ENCODE measurements at regions not wholly inside any gene's neighbourhood (a gene's known extent, or its start where the extent isn't known, plus 50 kb on each side); places are given as distances from the start of the nearest gene placed in this dataset.

DNA sequence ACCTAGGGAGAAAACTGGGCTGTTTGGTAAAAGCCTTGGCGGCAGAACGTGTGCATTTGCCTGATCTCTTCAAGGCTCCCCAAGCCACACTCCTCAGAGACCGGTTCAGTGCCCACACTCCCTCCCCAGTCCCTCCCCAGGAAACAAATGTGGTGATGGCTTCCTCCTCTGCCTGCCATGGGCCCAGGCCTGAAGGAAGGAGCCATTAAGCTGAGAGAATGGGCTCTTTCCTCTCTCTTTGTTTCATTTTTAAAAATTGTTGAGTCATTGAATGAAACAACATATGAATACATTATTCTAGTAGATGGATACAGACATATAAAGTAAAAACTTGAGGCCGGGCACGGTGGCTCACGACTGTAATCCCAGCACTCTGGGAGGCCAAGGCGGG, 50.6 kb upstream of the YWHAQ start:
- no peak for DNase-seq (ENCODE audit: extremely low read depth in 1 of 2, low read depth in 1 of 2)

DNA sequence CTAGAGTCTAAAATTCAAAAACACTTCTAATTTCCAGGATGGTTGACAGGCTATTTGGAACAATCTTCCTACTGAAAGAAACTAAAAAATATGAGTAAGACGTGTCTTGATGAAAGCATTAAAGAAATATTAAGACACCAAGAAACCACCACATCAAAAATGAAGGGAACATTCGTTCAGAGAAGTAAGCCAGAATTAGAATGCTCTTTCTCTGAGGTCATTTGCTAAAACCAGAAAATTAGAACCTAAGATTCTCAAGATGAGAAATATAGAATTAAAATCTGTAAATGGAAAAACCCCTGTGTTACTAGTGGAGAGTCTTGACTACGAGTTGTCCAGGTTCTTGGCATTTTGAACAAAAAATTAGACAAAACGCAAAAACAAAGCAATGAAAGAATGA, 54.8 kb upstream of the YWHAQ start:
- no peak for DNase-seq (ENCODE audit: extremely low read depth in 1 of 2, low read depth in 1 of 2)

DNA sequence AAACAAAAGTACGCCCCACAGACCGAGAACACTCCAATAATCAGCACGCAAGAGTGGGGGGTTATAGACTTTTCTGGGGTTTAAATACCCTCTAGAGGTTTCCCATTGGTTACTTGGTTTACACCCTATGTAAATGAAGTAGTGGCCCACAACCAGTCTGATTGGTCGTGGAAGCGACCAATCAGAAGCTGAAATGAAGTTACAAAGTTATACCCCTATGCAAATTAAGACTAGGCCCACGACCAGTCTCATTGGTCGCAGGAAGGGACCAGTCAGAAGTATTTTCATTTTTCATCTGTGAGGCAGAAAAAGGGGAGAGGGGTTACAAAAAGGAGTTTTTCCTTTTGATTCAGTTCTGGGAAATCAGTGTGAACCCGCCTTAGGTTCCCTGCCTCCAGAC, 55.3 kb upstream of the YWHAQ start:
- DNase-seq (ENCODE audit: extremely low read depth in 1 of 2, low read depth in 1 of 2) = no peak

DNA sequence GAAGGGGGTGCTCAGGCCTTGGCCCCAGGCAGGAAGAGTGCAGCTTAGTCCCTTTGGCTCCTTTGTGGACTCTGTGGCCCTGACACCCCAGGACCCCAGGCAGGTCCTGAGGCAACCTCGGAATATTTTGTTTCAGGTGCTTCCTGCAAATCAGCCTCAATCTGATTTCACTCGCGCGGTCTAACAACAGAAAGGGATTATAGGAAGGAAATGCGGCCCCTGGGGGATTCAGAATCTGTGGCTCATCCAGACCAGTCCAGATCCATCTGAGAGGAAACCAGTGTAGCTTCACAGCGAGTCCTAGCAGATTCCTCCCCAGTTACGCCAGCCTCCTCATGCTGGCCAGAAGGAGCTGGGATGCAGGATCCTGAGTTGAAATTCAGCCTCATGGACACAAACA, 59.5 kb upstream of the YWHAQ start:
- no peak for DNase-seq (ENCODE audit: extremely low read depth in 1 of 2, low read depth in 1 of 2)

DNA sequence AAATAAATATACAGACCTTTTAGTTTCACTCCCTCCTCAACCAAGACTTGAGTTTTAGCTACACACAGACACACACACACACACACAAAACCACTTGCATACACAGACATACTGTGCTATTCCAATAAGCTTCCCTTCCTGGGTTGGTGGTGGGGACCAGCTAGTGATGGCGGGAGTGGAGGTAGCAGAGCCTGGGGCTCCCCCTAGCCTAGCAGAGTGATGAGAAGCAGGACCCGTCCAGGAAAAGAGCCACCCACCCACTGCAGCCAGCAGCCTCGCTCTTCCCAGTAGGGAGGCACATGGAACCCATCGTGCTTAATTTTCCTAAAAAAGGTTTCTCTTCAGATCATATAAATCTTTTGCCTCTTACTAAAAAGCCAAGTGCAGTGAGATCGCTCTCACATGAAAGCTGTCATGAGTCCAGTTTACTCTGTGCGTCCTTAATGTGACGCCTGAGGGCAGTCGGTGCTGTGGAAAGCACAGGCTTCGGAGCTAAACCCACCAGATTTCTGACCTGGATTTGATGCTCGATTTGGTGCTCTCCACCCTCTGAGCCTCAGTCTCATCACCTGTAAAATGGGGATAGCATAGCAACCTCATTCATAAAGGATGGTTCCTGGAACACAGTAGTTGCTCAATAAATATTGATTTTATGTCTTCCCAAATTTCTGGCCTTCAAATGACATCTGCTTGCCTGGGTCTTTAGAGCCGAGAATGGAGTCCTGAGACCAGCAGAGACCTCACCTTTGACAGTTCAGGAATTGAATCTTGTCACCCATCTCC, 60.1 kb upstream of the YWHAQ start:
- DNase-seq (ENCODE audit: extremely low read depth in 1 of 2, low read depth in 1 of 2) = no peak

DNA sequence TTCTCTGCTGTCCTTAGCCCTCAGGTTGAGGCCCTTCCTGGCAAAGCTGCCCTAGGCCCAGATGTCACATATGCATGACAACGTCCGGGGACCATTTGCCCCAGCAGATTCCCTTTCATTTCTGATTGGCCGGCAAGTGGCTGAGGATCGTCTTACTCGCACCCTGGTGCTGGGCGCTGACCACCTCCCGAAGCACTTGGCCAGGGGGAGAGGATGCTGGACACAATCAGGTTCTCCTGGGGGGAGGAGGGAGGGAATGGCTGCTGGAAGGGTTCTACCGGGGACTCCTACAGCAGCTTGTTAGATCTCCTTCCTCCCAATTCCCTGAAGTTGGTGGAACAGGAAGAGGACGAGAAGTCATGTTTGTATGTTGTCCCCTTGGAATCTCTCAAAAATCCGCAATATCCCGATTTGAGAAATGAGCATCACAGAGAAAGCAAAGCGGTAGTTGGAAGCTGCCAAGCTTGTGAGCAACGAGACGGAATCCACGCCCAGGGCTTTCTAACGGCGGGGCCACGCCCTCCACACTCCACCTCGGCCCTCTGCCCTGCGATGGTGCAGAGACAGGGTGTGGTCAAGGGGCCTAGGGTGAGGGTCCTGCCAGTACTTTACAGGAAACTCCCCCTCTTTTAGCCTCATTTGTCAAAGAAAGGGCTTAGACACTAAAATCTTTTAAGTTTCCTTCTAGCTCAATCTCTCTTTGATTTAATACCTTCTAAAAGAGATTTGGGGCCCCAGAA, 61.8 kb upstream of the YWHAQ start:
- DNase-seq (ENCODE audit: extremely low read depth in 1 of 2, low read depth in 1 of 2) = no peak

DNA sequence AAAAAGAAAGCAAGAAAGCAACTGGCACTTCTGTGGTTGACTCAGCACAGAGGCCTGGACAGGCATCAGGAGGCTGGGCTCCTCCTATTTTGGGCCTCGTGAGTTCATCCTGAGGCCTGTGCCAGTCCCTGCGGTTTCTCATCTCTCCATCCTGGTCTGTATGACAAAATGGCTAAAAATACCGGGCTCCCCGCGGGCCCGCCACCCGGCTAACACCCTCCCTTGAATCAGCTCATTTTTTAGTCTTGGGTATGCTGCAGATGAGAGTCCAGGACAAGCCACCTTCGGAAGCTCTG, 62.3 kb upstream of the YWHAQ start:
- DNase-seq (ENCODE audit: extremely low read depth in 1 of 2, low read depth in 1 of 2) = no peak

DNA sequence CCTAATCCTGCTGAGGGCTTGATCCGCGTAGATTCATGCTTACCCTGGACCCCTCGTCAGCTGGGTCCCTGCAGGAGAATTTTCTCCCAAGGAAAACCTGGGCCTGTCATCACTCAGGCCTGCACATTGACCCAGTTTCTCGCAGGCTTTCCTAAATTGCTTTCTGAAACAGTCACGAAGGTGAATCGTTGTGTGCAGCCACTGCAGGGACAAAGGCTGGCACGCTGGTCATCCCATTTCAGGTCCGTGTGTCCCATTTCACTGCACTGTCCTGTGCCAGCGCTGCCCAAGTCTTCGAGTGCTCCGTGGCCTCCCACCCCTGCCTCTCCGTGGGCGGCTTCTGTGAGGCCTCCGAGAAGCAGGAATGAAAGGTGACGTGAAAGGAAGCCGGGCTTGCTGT, 62.8 kb upstream of the YWHAQ start:
- DNase-seq (ENCODE audit: extremely low read depth in 1 of 2, low read depth in 1 of 2) = no peak

DNA sequence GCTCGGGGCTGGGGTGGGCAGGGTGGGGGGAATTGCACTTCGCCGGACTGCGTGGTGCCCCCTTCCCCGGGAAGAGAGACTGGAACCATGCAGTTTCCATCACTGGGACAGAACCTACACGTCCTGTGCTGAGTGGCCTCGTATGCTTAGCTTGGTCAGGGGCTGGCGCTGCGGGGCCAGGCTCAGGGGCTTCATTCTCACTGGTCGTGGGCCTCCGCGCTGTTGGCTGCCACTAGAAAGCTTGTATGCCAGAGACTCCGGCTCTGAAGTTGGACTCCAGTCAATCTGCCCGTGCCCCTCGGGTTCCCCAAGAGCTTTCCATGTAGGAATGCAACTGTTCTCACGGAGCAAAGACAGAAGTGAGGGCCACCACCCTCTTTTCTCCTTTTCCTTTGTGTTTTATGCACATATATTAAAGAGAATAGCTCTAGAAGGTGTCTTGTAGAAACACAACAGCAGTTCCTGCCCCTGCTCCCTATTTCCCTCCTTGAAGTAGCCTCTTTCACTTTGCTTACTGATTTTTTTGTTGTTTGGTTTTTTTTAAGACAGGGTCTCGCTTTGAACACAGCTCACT, 64.0 kb upstream of the YWHAQ start:
- no peak for DNase-seq (ENCODE audit: extremely low read depth in 1 of 2, low read depth in 1 of 2)

DNA sequence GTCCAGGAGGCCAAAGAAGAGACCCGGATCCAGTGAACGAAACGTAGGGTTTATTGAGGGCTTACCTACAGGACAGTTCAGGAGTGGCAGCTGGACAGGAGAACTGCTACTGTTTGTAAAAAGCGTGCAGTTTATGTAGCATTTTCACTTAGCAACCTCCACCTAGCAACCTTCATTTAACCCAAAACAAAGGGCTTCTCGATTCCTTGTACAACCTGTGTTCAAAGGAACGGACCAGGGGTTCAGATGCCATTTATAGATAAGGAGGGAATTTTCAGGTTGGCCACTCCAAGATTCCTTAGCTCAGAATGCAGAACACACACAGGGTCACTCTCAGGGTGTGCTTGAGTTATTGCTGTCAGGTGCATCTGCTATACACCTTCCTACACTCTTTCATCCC, 65.1 kb upstream of the YWHAQ start:
- no peak for DNase-seq (ENCODE audit: extremely low read depth in 1 of 2, low read depth in 1 of 2)

DNA sequence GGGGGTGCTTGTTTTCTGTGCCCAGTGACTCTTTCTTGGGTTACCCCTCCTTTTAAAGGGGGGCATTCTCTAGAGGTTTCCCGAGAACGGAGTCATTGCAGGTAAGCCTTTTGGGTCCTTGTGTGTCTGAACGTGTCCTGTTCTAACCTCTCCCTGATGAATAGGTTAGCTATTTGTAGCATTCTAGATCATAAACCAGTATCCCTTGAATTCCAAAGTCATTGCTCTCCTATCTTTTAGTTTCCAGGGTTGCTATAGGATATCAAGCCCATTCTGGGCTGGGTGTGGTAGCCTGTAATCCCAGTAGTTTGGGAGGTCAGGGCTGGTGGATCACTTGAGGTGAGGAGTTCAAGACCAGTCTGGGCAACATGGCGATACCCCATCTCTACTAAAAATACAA, 65.9 kb upstream of the YWHAQ start:
- no peak for DNase-seq (ENCODE audit: extremely low read depth in 1 of 2, low read depth in 1 of 2)

DNA sequence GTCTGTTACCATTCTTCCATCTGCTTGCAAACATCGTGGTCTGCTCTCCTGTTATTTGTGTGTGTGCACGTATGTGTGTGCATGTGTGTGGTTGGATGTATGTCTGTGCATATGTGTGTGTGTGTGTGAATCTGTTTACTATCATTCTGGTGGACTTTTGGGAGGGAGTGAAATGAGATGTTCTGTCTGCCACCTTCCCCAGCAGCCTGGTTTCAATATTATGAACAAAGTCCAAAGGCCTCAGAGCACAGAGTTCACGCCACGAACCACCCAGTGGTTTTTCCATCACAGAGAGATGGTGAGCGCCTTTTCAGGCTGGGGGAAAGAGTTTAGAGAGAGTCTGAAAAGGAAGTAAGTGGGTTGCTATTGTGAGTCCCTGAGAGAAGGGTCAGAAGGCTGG, 67.1 kb upstream of the YWHAQ start:
- no peak for DNase-seq (ENCODE audit: extremely low read depth in 1 of 2, low read depth in 1 of 2)

DNA sequence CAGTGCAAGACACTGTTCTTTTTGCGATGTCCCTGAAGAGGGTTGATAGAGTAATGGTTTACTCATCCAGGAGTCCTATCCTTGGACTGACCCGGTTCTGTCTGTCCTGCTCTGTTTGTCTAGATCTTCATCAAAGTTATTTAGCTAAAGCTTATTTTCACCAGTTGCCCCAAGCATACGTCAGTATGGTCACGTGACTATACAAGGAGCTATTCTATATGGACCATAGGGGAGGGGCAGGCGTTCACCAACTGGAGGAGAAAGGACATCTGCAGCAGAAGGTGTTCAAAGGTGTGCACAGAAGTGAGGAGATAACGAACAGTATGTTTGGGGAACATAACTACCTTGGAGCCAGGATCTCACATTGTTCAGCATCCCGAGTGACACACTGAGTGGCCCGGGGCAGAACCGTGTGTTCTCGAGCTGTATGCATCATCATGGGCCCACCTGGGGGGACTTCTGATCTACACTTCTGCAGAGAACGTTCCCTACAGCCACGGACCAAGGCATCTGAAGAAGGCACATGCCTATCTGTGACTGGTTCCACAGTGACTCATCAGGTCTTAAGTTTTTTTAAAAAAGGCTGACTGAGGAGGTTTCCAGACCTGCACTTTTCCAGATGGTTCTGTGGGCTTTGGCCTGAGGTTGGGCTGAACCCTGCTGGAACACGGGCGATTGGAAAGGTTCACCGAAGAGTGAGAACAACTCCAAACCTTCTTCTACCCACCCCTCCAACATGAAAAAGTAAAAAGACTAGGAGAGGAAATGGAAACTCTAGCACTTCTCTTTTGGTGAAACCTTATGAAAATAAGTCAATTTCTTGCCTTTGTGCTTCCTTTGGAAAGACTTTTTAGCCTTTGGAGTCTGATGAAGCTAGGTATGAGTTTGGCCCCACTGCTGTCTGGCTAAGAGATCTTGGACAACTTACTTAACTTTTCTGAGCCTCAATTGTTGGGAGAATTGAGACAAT, 68.6 kb upstream of the YWHAQ start:
- no peak for DNase-seq (ENCODE audit: extremely low read depth in 1 of 2, low read depth in 1 of 2)

DNA sequence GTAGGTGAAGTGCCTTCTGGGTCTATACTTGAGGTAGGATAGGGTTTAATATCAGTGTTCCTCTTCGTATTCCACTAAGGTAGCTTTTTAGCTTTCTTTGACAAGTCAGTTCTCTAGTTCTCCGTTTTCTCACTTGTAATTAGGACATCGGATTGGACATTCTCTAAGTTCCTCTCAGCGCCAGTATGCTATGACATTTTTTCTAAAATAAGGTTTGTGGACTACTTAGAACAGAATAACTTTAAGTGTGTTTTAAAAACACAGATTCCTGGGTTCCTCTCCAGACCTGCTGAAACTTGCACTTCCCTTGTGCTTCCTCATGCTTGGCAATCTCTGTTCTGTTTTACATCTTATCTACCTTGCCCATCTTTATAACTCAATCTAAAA, 69.3 kb upstream of the YWHAQ start:
- DNase-seq (ENCODE audit: extremely low read depth in 1 of 2, low read depth in 1 of 2) = no peak

DNA sequence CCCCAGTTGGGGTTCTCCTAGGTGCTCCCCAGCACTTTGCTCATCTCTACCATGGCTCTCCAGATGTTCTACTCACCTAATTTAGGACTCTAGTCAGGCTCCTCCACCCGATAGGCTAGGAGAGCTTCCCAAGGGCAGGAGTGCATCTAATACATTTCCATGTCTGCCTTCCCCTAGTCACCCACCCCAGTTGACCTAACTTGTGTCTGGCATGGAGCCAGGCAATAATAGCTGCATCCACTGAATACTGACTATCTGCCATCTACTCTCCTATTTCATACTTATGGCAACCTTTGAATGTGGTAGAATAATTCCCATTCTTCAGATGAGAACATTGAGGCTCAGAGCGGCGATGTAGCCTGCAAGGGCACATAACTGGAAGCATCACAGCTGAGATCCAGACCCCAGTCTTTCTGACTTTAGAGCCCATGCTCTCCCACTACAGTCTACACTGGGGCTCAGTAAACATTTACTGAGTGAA, 71.8 kb upstream of the YWHAQ start:
- DNase-seq (ENCODE audit: extremely low read depth in 1 of 2, low read depth in 1 of 2) = no peak

DNA sequence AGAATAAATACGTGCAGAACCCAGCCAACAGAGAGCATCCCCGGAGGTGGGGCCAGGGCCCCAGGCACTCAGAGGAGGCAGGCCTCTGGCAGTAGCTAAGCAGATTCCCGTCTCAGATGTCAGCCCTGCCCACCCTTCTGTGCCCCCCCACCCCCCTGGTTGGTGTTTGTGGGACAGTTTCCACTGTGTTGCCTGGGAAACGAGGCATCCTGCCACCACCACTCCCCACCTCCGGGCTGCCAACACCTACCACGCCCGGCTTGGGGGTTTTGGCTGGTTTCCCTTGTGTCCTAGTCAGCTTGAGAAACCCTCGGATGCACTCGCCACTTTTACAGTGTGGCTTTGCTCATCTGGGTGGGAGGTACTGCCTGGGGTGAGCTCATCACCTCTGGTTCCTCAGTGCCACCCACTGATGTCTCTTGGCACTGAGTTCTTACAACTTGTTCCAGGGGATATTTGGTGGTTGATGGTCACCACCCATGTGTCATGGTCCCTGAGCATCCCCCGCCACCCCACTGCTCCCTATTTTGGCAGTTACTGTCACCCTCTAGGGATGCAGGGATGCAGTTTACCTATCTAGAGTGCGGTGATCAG, 72.4 kb upstream of the YWHAQ start:
- peak; percentile 68 to 73 for DNase-seq (ENCODE audit: extremely low read depth in 1 of 2, low read depth in 1 of 2)

DNA sequence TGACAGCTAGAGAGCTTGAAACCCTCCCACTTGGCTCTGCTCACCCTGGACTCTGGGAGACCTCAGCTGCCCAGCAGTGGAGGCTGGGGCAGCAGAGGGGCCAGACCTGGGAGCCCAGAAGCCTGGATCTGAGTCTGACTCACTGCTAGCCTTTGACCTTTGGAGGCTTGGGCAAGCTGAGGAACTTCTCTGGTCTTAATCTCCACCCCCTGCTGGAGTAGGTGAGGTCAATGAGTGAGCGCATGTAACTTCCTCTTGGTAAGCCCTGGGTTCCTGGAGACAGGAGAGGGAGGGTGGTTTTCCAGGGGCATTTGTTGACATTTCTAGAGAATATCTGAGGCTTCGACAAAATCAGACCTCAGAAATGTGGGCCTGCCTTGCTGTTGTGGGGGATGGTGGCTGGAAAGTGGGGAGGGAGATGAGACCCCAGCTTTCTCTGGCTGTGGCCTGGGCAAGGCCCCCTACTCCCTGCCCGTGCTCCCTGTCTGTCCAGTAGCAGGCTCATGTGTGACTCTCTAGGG, 73.0 kb upstream of the YWHAQ start:
- no peak for DNase-seq (ENCODE audit: extremely low read depth in 1 of 2, low read depth in 1 of 2)

DNA sequence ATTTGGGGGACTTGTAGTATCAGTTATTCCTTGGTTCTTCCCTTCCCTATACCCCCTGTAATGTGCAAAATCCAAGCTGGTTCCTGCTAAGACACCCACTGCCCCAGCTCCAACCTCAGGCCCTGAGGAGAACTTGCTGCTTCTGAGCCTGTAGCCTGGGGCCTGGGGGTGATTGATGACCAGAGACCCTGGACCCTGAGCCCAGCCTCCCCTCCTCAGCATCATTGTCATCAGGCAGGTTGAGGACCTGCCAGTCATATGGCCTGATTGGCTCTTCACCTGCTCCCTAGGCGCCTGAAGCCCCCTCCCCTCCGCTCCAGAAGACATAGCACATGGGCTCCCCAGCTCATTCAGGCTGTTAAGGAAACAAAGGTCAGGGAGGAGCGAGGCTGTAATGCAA, 73.8 kb upstream of the YWHAQ start:
- no peak for DNase-seq (ENCODE audit: extremely low read depth in 1 of 2, low read depth in 1 of 2)

DNA sequence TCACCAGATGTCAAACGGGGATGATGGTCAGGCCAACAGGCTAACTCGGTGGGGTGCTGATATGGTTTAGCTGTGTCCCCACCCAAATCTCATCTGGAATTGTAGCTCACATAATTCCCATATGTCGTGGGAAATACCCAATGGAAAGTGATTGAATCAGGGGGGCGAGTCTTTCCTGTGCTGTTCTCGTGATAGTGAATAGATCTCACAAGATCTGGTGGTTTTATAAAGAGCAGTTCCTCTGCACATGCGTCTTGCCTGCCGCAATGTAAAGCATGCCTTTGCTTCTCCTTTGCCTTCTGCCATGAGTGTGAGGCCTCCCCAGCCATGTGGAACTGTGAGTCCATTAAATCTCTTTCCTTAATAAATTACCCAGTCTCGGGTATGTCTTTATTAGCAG, 74.4 kb upstream of the YWHAQ start:
- no peak for DNase-seq (ENCODE audit: extremely low read depth in 1 of 2, low read depth in 1 of 2)

DNA sequence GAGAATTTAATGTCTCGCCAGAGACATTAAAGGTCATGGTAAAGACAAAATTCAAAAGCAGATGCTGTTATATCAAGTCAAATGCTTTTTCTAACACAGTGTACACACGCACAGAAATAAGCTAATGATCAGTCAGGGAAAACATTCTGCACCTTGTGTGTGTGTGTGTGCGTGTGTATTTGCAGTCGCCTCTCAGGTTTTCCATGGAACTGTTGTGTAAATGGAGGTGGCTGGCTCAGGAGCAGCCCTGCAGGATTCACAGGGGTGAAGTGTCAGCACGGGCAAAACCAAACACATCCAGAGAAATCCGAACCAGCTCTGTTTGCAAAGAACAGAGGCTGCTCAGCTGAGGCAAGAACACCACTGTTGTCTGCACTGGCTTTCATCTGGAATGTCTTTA, 76.2 kb upstream of the YWHAQ start:
- DNase-seq (ENCODE audit: extremely low read depth in 1 of 2, low read depth in 1 of 2) = no peak
